A549 (cell line): ENCODE measurements at regions not wholly inside any gene's neighbourhood (a gene's known extent, or its start where the extent isn't known, plus 50 kb on each side); places are given as distances from the start of the nearest gene placed in this dataset.

Experiments used
- ATAC-seq, 2 experiments: fragments of 200-7000 bp in 1 of 2; fragments of >200 bp in 1 of 2; cut with Nextera tagmentation in 1 of 2; cut with Tn5 transposase in 1 of 2; 3 replicates each; pipeline versions ENCODE4 v1.8.0 to v1.9.1; 2018 to 2020; ENCODE audit warnings: mild to moderate bottlenecking in 1 of 2, moderate library complexity in 1 of 2
- CTCF ChIA-PET: fragments of 300-600 bp; sonication (Branson Sonifier 250); formaldehyde crosslinking; extraction: SDS; loops from one replicate; lab custom pipeline; 2021; ENCODE audit warnings: antibody characterized with exemption, inconsistent platforms; lab: Yijun Ruan, JAX
- POLR2A ChIA-PET: fragments of 350-600 bp; formaldehyde crosslinking; extraction: SDS; loops from one replicate; lab custom pipeline; 2021; ENCODE audit warnings: antibody characterized with exemption, inconsistent platforms; lab: Yijun Ruan, JAX
- DNase-seq, 2 experiments: peaks; one replicate each; pipeline versions ENCODE4 v3.0.0 to v3.0.0-alpha.2; 2011 to 2016; ENCODE audit warnings: low read depth in 1 of 2, low spot score in 1 of 2
- FAIRE-seq: peaks from 2 replicates; lab custom pipeline; 2011; peaks lifted over from hg19 to GRCh38; lab: Jason Lieb, UNC
- H3K27ac ChIP-seq, 2 experiments: fragments of >200 bp; sonication (Bioruptor Twin); formaldehyde crosslinking; 3 replicates each; pipeline ENCODE4 v1.5.1; 2016 to 2017
- H3K4me1 ChIP-seq: fragments of >200 bp; sonication (Bioruptor Twin); formaldehyde crosslinking; 3 replicates; pipeline ENCODE4 v1.6.1; 2016
- H3K4me2 ChIP-seq: fragments of >200 bp; sonication (Bioruptor Twin); formaldehyde crosslinking; 3 replicates; pipeline ENCODE4 v1.6.1; 2016
- H3K4me3 ChIP-seq: fragments of >200 bp; sonication (Bioruptor Twin); formaldehyde crosslinking; 3 replicates; pipeline ENCODE4 v1.5.1; 2016
- H3K9me3 ChIP-seq: fragments of >200 bp; sonication (Bioruptor Twin); formaldehyde crosslinking; 3 replicates; pipeline ENCODE4 v1.6.1; 2016
- BHLHE40 ChIP-seq: IDR thresholded peaks from 2 replicates; pipeline ENCODE4 v1.6.1; 2012; ENCODE audit warnings: low read depth, low read length, inconsistent platforms
- CBX2 ChIP-seq: fragments of 200-600 bp; sonication (generic); IDR thresholded peaks from 2 replicates; pipeline ENCODE4 v1.6.1; 2016; ENCODE audit warnings: low read depth, mild to moderate bottlenecking, borderline replicate concordance
- EHMT2 ChIP-seq: fragments of 200-600 bp; sonication (generic); IDR thresholded peaks from 2 replicates; pipeline ENCODE4 v1.6.1; 2016; ENCODE audit warnings: antibody characterized with exemption, low read depth, mild to moderate bottlenecking, moderate library complexity
- EP300 ChIP-seq, 2 experiments: fragments of >200 bp; sonication (Bioruptor Twin); formaldehyde crosslinking; IDR thresholded peaks; 2 replicates in 1 of 2; 3 replicates in 1 of 2; pipeline ENCODE4 v1.6.1; 2016 to 2017
- ESRRA ChIP-seq: fragments of 150-350 bp; IDR thresholded peaks from 2 replicates; pipeline ENCODE4 v1.6.1; 2014; ENCODE audit warnings: mild to moderate bottlenecking, low read length, borderline replicate concordance
- FOSL2 ChIP-seq, 2 experiments: fragments of 450-650 bp in 1 of 2; fragments of >200 bp in 1 of 2; sonication (Bioruptor Twin) in 1 of 2; formaldehyde crosslinking; IDR thresholded peaks; 2 replicates each; pipeline versions ENCODE4 v1.5.0 to v1.6.1; 2016 to 2020; ENCODE audit warnings: mild to moderate bottlenecking in 1 of 2, moderate library complexity in 1 of 2
- FOXS1 ChIP-seq: fragments of 250-450 bp; sonication (Bioruptor Pico); IDR thresholded peaks from 2 replicates; pipeline ENCODE4 v1.5.0; 2020; ENCODE audit warnings: mild to moderate bottlenecking, moderate library complexity
- HDAC2 ChIP-seq: fragments of 200-600 bp; sonication (generic); IDR thresholded peaks from 2 replicates; pipeline ENCODE4 v1.6.1; 2016
- HOXA7 ChIP-seq: fragments of 250-450 bp; sonication (Bioruptor Pico); IDR thresholded peaks from 2 replicates; pipeline ENCODE4 v1.5.0; 2020; ENCODE audit warnings: mild to moderate bottlenecking, moderate library complexity
- HOXB13 ChIP-seq: fragments of 250-450 bp; sonication (Bioruptor Pico); IDR thresholded peaks from 2 replicates; pipeline ENCODE4 v1.5.0; 2020; ENCODE audit warnings: low read depth, mild to moderate bottlenecking, moderate library complexity
- HOXB5 ChIP-seq: fragments of 250-450 bp; sonication (Bioruptor Pico); IDR thresholded peaks from 2 replicates; pipeline ENCODE4 v1.5.0; 2020; ENCODE audit warnings: mild to moderate bottlenecking, moderate library complexity
- JUN ChIP-seq, 2 experiments: fragments of >200 bp; sonication (Bioruptor Twin); formaldehyde crosslinking; IDR thresholded peaks; 2 replicates in 1 of 2; 3 replicates in 1 of 2; pipeline ENCODE4 v1.6.1; 2016 to 2017
- KDM1A ChIP-seq: fragments of 200-600 bp; sonication (generic); IDR thresholded peaks from 2 replicates; pipeline ENCODE4 v1.6.1; 2016; ENCODE audit warnings: low read depth, mild to moderate bottlenecking
- KDM5A ChIP-seq: fragments of 200-600 bp; sonication (generic); IDR thresholded peaks from 2 replicates; pipeline ENCODE4 v1.6.1; 2016; ENCODE audit warnings: antibody characterized with exemption, mild to moderate bottlenecking
- MAFK ChIP-seq: fragments of 450-650 bp; IDR thresholded peaks from 2 replicates; pipeline ENCODE4 v1.6.1; 2014; ENCODE audit not compliant: partially characterized antibody
- NPAS2 ChIP-seq: fragments of 250-450 bp; sonication (Bioruptor Pico); IDR thresholded peaks from 2 replicates; pipeline ENCODE4 v1.8.0; 2022; ENCODE audit warnings: mild to moderate bottlenecking, moderate library complexity, borderline replicate concordance
- NR3C1 ChIP-seq: fragments of >200 bp; sonication (Bioruptor Twin); formaldehyde crosslinking; IDR thresholded peaks from 3 replicates; pipeline ENCODE4 v1.6.1; 2017
- PHF8 ChIP-seq: fragments of 200-600 bp; sonication (generic); IDR thresholded peaks from 2 replicates; pipeline ENCODE4 v1.6.1; 2016; ENCODE audit warnings: low read depth, mild to moderate bottlenecking, antibody characterized with exemption, moderate library complexity, borderline replicate concordance
- POLR2A ChIP-seq: IDR thresholded peaks from 2 replicates; pipeline ENCODE4 v1.6.1; 2012; ENCODE audit warnings: mild to moderate bottlenecking, low read length
- SMC3 ChIP-seq: fragments of >200 bp; sonication (Bioruptor Twin); formaldehyde crosslinking; IDR thresholded peaks from 3 replicates; pipeline ENCODE4 v1.6.1; 2018; ENCODE audit warnings: inconsistent platforms
- SREBF2 ChIP-seq: fragments of 450-650 bp; IDR thresholded peaks from 2 replicates; pipeline ENCODE4 v1.6.1; 2014; ENCODE audit warnings: mild to moderate bottlenecking, moderate library complexity
- ZFP36 ChIP-seq: fragments of 450-650 bp; IDR thresholded peaks from 2 replicates; pipeline ENCODE4 v1.6.1; 2014; ENCODE audit warnings: borderline replicate concordance; ENCODE audit not compliant: partially characterized antibody
- ZNF302 ChIP-seq: fragments of 250-450 bp; sonication (Bioruptor Pico); IDR thresholded peaks from 2 replicates; pipeline ENCODE4 v1.9.0; 2021; ENCODE audit warnings: inconsistent platforms, mild to moderate bottlenecking, moderate library complexity
- WGBS: methylation state at CpG from one replicate; pipeline ENCODE4 v1.1.6; 2017; ENCODE audit errors: missing lambda C conversion rate; 5-methylcytosine and 5-hydroxymethylcytosine counted together
- TF ChIP-seq, protein P1 (sequence below): IDR thresholded peaks from 2 replicates; pipeline ENCODE4 v1.6.1; 2012
- TF ChIP-seq, protein P2 (sequence below): IDR thresholded peaks from 2 replicates; pipeline ENCODE4 v1.6.1; 2012
- TF ChIP-seq, protein P3 (sequence below): fragments of >200 bp; sonication (Bioruptor Twin); formaldehyde crosslinking; IDR thresholded peaks from 3 replicates; pipeline ENCODE4 v1.5.1; 2016
- TF ChIP-seq, protein P4 (sequence below): fragments of 450-650 bp; IDR thresholded peaks from 2 replicates; pipeline ENCODE4 v1.6.1; 2014; ENCODE audit warnings: antibody characterized with exemption
- TF ChIP-seq, protein P5 (sequence below): fragments of >200 bp; sonication (Bioruptor Twin); formaldehyde crosslinking; IDR thresholded peaks from 2 replicates; pipeline ENCODE4 v1.6.1; 2016
- TF ChIP-seq, protein P6 (sequence below): fragments of 250-450 bp; sonication (Bioruptor Pico); IDR thresholded peaks from 2 replicates; pipeline ENCODE4 v1.5.0; 2021; ENCODE audit warnings: mild to moderate bottlenecking, moderate library complexity, borderline replicate concordance

DNA sequence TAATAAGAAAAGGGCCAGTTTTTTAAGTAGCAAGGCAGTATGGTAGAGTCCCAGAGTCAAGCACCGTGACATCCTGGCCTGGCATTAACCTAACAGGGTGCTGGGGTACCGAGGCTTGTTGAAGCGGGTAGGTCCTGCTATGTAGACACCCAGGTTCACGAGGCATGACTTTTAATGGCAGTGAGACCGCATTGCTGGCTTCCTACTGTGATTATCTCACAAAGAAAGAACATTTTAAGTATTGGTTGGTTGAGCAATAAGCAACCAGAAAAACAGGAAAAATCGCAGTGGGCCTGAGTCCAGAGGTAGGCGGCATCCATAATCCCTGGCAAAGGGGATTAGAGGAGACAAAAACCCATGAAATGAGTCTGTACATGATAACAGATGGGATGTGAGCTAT is 927.9 kb upstream of the ACVR2A start:
- ChIA-PET POLR2A (no interaction called here), CTCF (no interaction called here)
- ATAC-seq (no peak), DNase-seq (no peak), FAIRE-seq (no peak)
- TF ChIP-seq POLR2A (no peak), BHLHE40 (no peak), JUN (IDR thresholded peaks at IDR 0.05) (no peak), FOSL2 (IDR thresholded peaks at IDR 0.05) (no peak), FOSL2 (CRISPR knock-in tag; IDR thresholded peaks at IDR 0.05) (no peak), NPAS2 (CRISPR knock-in tag) (no peak), SREBF2 (no peak), EP300 (IDR thresholded peaks at IDR 0.05) (no peak), SMC3 (no peak), HOXB13 (CRISPR knock-in tag) (no peak), ZNF302 (no peak), EHMT2 (no peak), KDM1A (no peak), ZFP36 (no peak)
- TF ChIP-seq, protein P1, sequence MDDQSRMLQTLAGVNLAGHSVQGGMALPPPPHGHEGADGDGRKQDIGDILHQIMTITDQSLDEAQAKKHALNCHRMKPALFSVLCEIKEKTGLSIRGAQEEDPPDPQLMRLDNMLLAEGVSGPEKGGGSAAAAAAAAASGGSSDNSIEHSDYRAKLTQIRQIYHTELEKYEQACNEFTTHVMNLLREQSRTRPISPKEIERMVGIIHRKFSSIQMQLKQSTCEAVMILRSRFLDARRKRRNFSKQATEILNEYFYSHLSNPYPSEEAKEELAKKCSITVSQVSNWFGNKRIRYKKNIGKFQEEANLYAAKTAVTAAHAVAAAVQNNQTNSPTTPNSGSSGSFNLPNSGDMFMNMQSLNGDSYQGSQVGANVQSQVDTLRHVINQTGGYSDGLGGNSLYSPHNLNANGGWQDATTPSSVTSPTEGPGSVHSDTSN, result no peak
- TF ChIP-seq, protein P2, sequence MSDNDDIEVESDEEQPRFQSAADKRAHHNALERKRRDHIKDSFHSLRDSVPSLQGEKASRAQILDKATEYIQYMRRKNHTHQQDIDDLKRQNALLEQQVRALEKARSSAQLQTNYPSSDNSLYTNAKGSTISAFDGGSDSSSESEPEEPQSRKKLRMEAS, result no peak
- TF ChIP-seq, protein P3, sequence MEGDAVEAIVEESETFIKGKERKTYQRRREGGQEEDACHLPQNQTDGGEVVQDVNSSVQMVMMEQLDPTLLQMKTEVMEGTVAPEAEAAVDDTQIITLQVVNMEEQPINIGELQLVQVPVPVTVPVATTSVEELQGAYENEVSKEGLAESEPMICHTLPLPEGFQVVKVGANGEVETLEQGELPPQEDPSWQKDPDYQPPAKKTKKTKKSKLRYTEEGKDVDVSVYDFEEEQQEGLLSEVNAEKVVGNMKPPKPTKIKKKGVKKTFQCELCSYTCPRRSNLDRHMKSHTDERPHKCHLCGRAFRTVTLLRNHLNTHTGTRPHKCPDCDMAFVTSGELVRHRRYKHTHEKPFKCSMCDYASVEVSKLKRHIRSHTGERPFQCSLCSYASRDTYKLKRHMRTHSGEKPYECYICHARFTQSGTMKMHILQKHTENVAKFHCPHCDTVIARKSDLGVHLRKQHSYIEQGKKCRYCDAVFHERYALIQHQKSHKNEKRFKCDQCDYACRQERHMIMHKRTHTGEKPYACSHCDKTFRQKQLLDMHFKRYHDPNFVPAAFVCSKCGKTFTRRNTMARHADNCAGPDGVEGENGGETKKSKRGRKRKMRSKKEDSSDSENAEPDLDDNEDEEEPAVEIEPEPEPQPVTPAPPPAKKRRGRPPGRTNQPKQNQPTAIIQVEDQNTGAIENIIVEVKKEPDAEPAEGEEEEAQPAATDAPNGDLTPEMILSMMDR, result no peak
- TF ChIP-seq, protein P4, sequence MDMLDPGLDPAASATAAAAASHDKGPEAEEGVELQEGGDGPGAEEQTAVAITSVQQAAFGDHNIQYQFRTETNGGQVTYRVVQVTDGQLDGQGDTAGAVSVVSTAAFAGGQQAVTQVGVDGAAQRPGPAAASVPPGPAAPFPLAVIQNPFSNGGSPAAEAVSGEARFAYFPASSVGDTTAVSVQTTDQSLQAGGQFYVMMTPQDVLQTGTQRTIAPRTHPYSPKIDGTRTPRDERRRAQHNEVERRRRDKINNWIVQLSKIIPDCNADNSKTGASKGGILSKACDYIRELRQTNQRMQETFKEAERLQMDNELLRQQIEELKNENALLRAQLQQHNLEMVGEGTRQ, result no peak
- Histone ChIP-seq H3K9me3 (no peaks in the 10 kb centered on the region), H3K4me1 (no peaks in the 10 kb centered on the region), H3K27ac (no peak overlapping the region), H3K4me3 (no peak overlapping the region), H3K4me2 (no peak overlapping the region)
- 9% methylated on average over 7 of the region's 7 CpGs for WGBS

DNA sequence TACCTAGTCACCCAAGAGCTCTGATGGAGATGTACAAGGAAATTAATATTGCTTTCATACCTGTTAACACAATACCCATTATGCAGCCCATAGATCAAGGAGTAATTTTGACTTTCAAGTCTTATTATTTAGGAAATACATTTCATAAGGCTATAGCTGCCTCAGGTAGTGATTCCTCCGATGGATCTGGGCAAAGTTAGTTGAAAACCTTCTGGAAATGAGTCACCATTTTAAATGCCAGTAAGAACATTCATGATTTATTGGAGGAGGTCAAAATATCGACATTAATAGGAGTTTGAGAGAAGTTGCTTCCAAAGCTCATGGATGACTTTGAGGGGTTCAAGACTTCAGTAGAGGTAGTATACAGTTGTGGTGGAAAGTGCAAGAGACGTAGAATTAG is 931.4 kb upstream of the ACVR2A start:
- DNase-seq (no peak), ATAC-seq (no peak), FAIRE-seq (no peak)
- TF ChIP-seq KDM1A (no peak), BHLHE40 (no peak), CBX2 (no peak), ESRRA (no peak)
- TF ChIP-seq, protein P4, result no peak
- Histone ChIP-seq H3K27ac (no peak overlapping the region), H3K9me3 (no peaks in the 10 kb centered on the region), H3K4me1 (no peaks in the 10 kb centered on the region), H3K4me2 (no peak overlapping the region), H3K4me3 (no peak overlapping the region)
- 5% methylated on average over 3 of the region's 3 CpGs for WGBS
- POLR2A ChIA-PET, result no interaction called here
- CTCF ChIA-PET, result interaction anchor here (1.2 kb wide), 1 partner anchor 18 kb away, joined by 3 read pairs; no protein-coding TSS in a partner anchor

DNA sequence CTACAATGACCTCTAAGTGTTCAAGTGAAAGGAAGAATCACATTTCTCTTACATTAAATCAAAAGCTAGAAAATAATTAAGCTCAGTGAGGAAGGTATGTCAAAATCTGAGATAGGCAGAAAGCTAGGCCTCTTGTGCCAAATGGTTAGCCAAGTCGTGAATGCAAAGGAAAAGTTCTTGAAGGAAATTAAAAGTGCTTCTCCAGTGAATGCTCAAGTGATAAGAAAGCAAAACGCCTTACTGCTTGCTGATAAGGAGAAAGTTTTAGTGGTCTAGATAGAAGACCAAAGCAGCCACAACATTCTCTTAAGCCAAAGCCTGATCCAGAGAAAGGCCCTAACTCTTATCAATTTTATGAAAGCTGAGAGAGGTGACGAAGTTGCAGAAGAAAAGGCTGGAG is 932.3 kb upstream of the ACVR2A start:
- H3K27ac ChIP-seq, result no peak overlapping the region
- no peaks in the 10 kb centered on the region for H3K4me1 ChIP-seq
- FAIRE-seq (no peak), DNase-seq (no peak), ATAC-seq (no peak)
- ChIA-PET POLR2A (no interaction called here), CTCF (interaction anchor here (1.2 kb wide), 1 partner anchor 19 kb away, joined by 3 read pairs; no protein-coding TSS in a partner anchor)
- no peaks in the 10 kb centered on the region for H3K9me3 ChIP-seq
- no peak overlapping the region for H3K4me2 ChIP-seq
- WGBS, result 12% methylated on average over 3 of the region's 3 CpGs
- no peak overlapping the region for H3K4me3 ChIP-seq
- TF ChIP-seq ZNF302, result no peak
- TF ChIP-seq HOXB5 (CRISPR knock-in tag), result no peak
- no peak for TF ChIP-seq KDM5A
- TF ChIP-seq, protein P2, result no peak
- TF ChIP-seq HDAC2, result no peak
- TF ChIP-seq, protein P5, sequence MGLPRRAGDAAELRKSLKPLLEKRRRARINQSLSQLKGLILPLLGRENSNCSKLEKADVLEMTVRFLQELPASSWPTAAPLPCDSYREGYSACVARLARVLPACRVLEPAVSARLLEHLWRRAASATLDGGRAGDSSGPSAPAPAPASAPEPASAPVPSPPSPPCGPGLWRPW, result no peak
- no peak for TF ChIP-seq HOXA7 (CRISPR knock-in tag)
- TF ChIP-seq PHF8, result no peak
- no peak for TF ChIP-seq MAFK
- TF ChIP-seq FOXS1 (CRISPR knock-in tag), result no peak
- no peak for TF ChIP-seq BHLHE40
- TF ChIP-seq, protein P6, sequence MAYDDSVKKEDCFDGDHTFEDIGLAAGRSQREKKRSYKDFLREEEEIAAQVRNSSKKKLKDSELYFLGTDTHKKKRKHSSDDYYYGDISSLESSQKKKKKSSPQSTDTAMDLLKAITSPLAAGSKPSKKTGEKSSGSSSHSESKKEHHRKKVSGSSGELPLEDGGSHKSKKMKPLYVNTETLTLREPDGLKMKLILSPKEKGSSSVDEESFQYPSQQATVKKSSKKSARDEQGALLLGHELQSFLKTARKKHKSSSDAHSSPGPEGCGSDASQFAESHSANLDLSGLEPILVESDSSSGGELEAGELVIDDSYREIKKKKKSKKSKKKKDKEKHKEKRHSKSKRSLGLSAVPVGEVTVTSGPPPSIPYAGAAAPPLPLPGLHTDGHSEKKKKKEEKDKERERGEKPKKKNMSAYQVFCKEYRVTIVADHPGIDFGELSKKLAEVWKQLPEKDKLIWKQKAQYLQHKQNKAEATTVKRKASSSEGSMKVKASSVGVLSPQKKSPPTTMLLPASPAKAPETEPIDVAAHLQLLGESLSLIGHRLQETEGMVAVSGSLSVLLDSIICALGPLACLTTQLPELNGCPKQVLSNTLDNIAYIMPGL (CRISPR knock-in tag), result no peak
- TF ChIP-seq NR3C1, result no peak
